ENCODE measurements at regions not wholly inside any gene's neighbourhood (a gene's known extent, or its start where the extent isn't known, plus 50 kb on each side); places are given as distances from the start of the nearest gene placed in this dataset.

- TF ChIP-seq CTCF (IDR thresholded peaks at IDR 0.05) (no peak), POLR2A (IDR thresholded peaks at IDR 0.05) (no peak), POLR2AphosphoS5 (IDR thresholded peaks at IDR 0.05; ENCODE audit: insufficient read depth in 1 of 2, low read depth in 1 of 2) (peak in 1 of 2 donors; percentile 53)
Measured at GRCh38 chr11:112881461-112881860, 79.8 kb upstream of the NCAM1 start.

Data from vagina (tissue), 2 donors.